ENCODE measurements at regions not wholly inside any gene's neighbourhood (a gene's known extent, or its start where the extent isn't known, plus 50 kb on each side); places are given as distances from the start of the nearest gene placed in this dataset.
A peak's percentile ranks its signal among the peaks of the same experiment; 100 is the strongest.

- H3K4me2 ChIP-seq (ENCODE audit: low read length), result no peak overlapping the region
- H2AFZ ChIP-seq (ENCODE audit: low read depth, low read length), result no peak overlapping the region
- no peak overlapping the region for H3K9ac ChIP-seq (ENCODE audit: low read length)
- H3K79me2 ChIP-seq (ENCODE audit: low read length), result no peaks in the 10 kb centered on the region
- peaks cover 6% of the 10 kb centered on the region; the same call in 1 of the 2 replicates for H3K4me1 ChIP-seq (ENCODE audit: low read length)
- no peaks in the 10 kb centered on the region for H4K20me1 ChIP-seq (ENCODE audit: insufficient read depth, low read length)
- no peaks in the 10 kb centered on the region for H3K27me3 ChIP-seq (ENCODE audit: low read depth, low read length)
- no peaks in the 10 kb centered on the region for H3K36me3 ChIP-seq (replicated peaks; ENCODE audit: low read depth, low read length)
- no peak overlapping the region for H3K27ac ChIP-seq (ENCODE audit: low read length)
- H3K9me3 ChIP-seq (ENCODE audit: insufficient read depth, low read length), result no peaks in the 10 kb centered on the region
- H3K4me3 ChIP-seq (ENCODE audit: low read length), result no peak overlapping the region
- TF ChIP-seq CTCF (IDR thresholded peaks at IDR 0.05; ENCODE audit: low read depth, low read length), result peak; percentile 43
- TF ChIP-seq EZH2phosphoT487 (IDR thresholded peaks at IDR 0.05; ENCODE audit: low read depth), result no peak
Observed at GRCh38 chrX:38985375-38985774, 184.1 kb downstream of the MID1IP1 start.

GRCh38 chrX:38985945-38986344 lies 184.7 kb downstream of the MID1IP1 start:
- H3K27ac ChIP-seq (ENCODE audit: low read length), result no peak overlapping the region
- peaks cover 6% of the 10 kb centered on the region; the same call in 1 of the 2 replicates for H3K4me1 ChIP-seq (ENCODE audit: low read length)
- no peak overlapping the region for H3K9ac ChIP-seq (ENCODE audit: low read length)
- H4K20me1 ChIP-seq (ENCODE audit: insufficient read depth, low read length), result no peaks in the 10 kb centered on the region
- H3K27me3 ChIP-seq (ENCODE audit: low read depth, low read length), result no peaks in the 10 kb centered on the region
- no peak overlapping the region for H3K4me2 ChIP-seq (ENCODE audit: low read length)
- no peaks in the 10 kb centered on the region for H3K36me3 ChIP-seq (replicated peaks; ENCODE audit: low read depth, low read length)
- H2AFZ ChIP-seq (ENCODE audit: low read depth, low read length), result no peak overlapping the region
- H3K79me2 ChIP-seq (ENCODE audit: low read length), result no peaks in the 10 kb centered on the region
- H3K4me3 ChIP-seq (ENCODE audit: low read length), result no peak overlapping the region
- TF ChIP-seq EZH2phosphoT487 (IDR thresholded peaks at IDR 0.05; ENCODE audit: low read depth) (no peak), CTCF (IDR thresholded peaks at IDR 0.05; ENCODE audit: low read depth, low read length) (no peak)
- H3K9me3 ChIP-seq (ENCODE audit: insufficient read depth, low read length), result no peaks in the 10 kb centered on the region

- Histone ChIP-seq H3K79me2 (ENCODE audit: low read length) (no peaks in the 10 kb centered on the region), H3K36me3 (replicated peaks; ENCODE audit: low read depth, low read length) (no peaks in the 10 kb centered on the region), H3K9me3 (ENCODE audit: insufficient read depth, low read length) (no peaks in the 10 kb centered on the region), H3K9ac (ENCODE audit: low read length) (no peak overlapping the region), H2AFZ (ENCODE audit: low read depth, low read length) (no peak overlapping the region), H3K27ac (ENCODE audit: low read length) (no peak overlapping the region), H3K4me1 (ENCODE audit: low read length) (peaks cover 6% of the 10 kb centered on the region; the same call in 1 of the 2 replicates), H4K20me1 (ENCODE audit: insufficient read depth, low read length) (no peaks in the 10 kb centered on the region), H3K4me2 (ENCODE audit: low read length) (no peak overlapping the region), H3K4me3 (ENCODE audit: low read length) (no peak overlapping the region), H3K27me3 (ENCODE audit: low read depth, low read length) (no peaks in the 10 kb centered on the region)
- TF ChIP-seq EZH2phosphoT487 (IDR thresholded peaks at IDR 0.05; ENCODE audit: low read depth), result no peak
- TF ChIP-seq CTCF (IDR thresholded peaks at IDR 0.05; ENCODE audit: low read depth, low read length), result no peak
Observed at GRCh38 chrX:38986586-38986985, 185.3 kb downstream of the MID1IP1 start.

- Histone ChIP-seq H3K27ac (ENCODE audit: low read length) (no peak overlapping the region), H3K4me1 (ENCODE audit: low read length) (peaks cover 4% of the 10 kb centered on the region; the same call in 1 of the 2 replicates), H3K36me3 (replicated peaks; ENCODE audit: low read depth, low read length) (no peaks in the 10 kb centered on the region), H3K9me3 (ENCODE audit: insufficient read depth, low read length) (no peaks in the 10 kb centered on the region), H3K9ac (ENCODE audit: low read length) (no peak overlapping the region), H3K79me2 (ENCODE audit: low read length) (no peaks in the 10 kb centered on the region), H3K4me2 (ENCODE audit: low read length) (no peak overlapping the region), H3K4me3 (ENCODE audit: low read length) (no peak overlapping the region), H2AFZ (ENCODE audit: low read depth, low read length) (no peak overlapping the region), H3K27me3 (ENCODE audit: low read depth, low read length) (no peaks in the 10 kb centered on the region), H4K20me1 (ENCODE audit: insufficient read depth, low read length) (no peaks in the 10 kb centered on the region)
- no peak for TF ChIP-seq CTCF (IDR thresholded peaks at IDR 0.05; ENCODE audit: low read depth, low read length)
- no peak for TF ChIP-seq EZH2phosphoT487 (IDR thresholded peaks at IDR 0.05; ENCODE audit: low read depth)
Observed at GRCh38 chrX:38987198-38987651, 186.0 kb downstream of the MID1IP1 start.

All from OCI-LY3 (cell line).